ENCODE measurements at regions not wholly inside any gene's neighbourhood (a gene's known extent, or its start where the extent isn't known, plus 50 kb on each side); places are given as distances from the start of the nearest gene placed in this dataset.

DNA sequence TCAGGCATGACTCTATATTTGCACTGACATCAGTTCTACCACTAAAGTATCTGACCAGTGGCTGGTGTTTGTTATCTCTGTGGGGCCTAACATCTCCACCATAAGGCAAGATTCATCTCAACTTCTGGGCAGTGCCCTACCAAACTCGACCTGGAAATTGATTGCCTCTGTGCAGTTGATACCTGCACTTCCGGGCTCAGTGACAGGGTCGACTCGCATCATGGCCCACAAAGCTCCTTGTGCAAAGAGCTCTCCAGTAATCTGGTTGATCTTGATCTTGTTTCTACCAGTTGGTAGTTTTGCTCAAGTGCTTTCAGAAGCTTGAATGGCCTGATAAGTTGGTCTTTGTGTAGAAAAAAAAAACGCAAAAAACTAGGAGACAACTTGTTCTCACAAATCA lies 501.1 kb upstream of the JAG1 start:
- ChIA-PET CTCF (ENCODE audit: low intra/inter-chr PET ratio, low total read pairs) (no interaction called here), POLR2A (no interaction called here)
- no peak for TF ChIP-seq ZNF350 (CRISPR knock-in tag; IDR thresholded peaks at IDR 0.05; ENCODE audit: borderline replicate concordance, low read depth)
- no peak for TF ChIP-seq NFKB2 (CRISPR knock-in tag; IDR thresholded peaks at IDR 0.05; ENCODE audit: borderline replicate concordance)
- TF ChIP-seq MEF2D (CRISPR knock-in tag; IDR thresholded peaks at IDR 0.05): no peak
- no peak for TF ChIP-seq ZNF547 (CRISPR knock-in tag; IDR thresholded peaks at IDR 0.05)
- no peak for TF ChIP-seq BCL6 (CRISPR knock-in tag; IDR thresholded peaks at IDR 0.05)
- no peak overlapping the region for H2AFZ ChIP-seq (ENCODE audit: low read length)
- no peak overlapping the region for H3K4me2 ChIP-seq (ENCODE audit: low read depth, low read length)
- no peaks in the 10 kb centered on the region for H4K20me1 ChIP-seq (ENCODE audit: insufficient read depth, low read length)
- no peak overlapping the region for H3K9ac ChIP-seq (ENCODE audit: insufficient read depth, low read depth, low read length)
- ATAC-seq (no peak), DNase-seq (ENCODE audit: low spot score) (no peak), FAIRE-seq (no peak)
- no peaks in the 10 kb centered on the region for H3K27me3 ChIP-seq (ENCODE audit: control insufficient read depth in 1 of 2, insufficient read depth in 2 of 2, low read length in 2 of 2)
- no peaks in the 10 kb centered on the region for H3K9me3 ChIP-seq (ENCODE audit: low read length)
- no peaks in the 10 kb centered on the region for H3K36me3 ChIP-seq (replicated peaks in 1 of 2; ENCODE audit: control insufficient read depth in 1 of 2, insufficient read depth in 2 of 2, low read length in 2 of 2)
- H3K4me3 ChIP-seq (replicated peaks in 1 of 3; ENCODE audit: insufficient read depth in 1 of 3, low read depth in 2 of 3, low read length in 3 of 3): no peak overlapping the region
- in situ Hi-C loops (cut with HindIII; ENCODE audit: extremely low pct_ligation_motif_present, low pct_unique_long_range_greater_than_20kb): no loop called here
- no peaks in the 10 kb centered on the region for H3K79me2 ChIP-seq (ENCODE audit: insufficient read depth, low read length)
- WGBS (ENCODE audit: low lambda C conversion rate): 20% methylated on average over 5 of the region's 5 CpGs
- H3K4me1 ChIP-seq (ENCODE audit: insufficient read depth, low read length): no peaks in the 10 kb centered on the region
- no peak overlapping the region for H3K27ac ChIP-seq (ENCODE audit: extremely low read length, insufficient read depth, low read length)
- intact Hi-C loops (cut with micrococcal nuclease; ENCODE audit: unreplicated experiment): no loop called here
- no TSS peak for BruUV-seq (replicated peaks)

DNA sequence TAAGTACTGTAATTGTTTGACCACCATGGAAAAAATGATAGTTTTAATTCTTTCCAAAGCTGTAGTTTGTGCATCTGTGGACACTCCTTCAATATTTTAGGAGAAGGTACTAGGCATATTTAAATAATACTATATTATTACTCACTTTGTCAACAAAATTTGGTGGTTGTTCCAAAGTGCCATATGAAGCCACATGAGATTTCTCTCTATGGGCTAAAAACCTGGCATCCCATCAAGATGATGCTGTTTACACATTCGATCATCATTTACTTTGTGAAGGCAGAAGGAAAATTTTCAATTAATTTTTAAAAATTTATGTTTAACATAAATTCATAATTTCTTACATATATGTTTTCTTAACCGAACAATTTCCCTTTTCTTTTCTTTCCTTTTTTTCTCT lies 502.6 kb upstream of the JAG1 start:
- TF ChIP-seq ATF7-NPFF (CRISPR knock-in tag; IDR thresholded peaks at IDR 0.05; ENCODE audit: low read depth) (no peak), HNRNPH1 (optimal IDR thresholded peaks at IDR 0.05; ENCODE audit: low read depth, low read length) (no peak), MIER2 (CRISPR knock-in tag; IDR thresholded peaks at IDR 0.05) (no peak), GZF1 (CRISPR knock-in tag; IDR thresholded peaks at IDR 0.05) (no peak), RBM22 (optimal IDR thresholded peaks at IDR 0.05; ENCODE audit: low read length) (no peak), ZNF7 (CRISPR knock-in tag; IDR thresholded peaks at IDR 0.05) (no peak), STAT5B (CRISPR knock-in tag; IDR thresholded peaks at IDR 0.05) (no peak)
- TF ChIP-seq, protein P1, sequence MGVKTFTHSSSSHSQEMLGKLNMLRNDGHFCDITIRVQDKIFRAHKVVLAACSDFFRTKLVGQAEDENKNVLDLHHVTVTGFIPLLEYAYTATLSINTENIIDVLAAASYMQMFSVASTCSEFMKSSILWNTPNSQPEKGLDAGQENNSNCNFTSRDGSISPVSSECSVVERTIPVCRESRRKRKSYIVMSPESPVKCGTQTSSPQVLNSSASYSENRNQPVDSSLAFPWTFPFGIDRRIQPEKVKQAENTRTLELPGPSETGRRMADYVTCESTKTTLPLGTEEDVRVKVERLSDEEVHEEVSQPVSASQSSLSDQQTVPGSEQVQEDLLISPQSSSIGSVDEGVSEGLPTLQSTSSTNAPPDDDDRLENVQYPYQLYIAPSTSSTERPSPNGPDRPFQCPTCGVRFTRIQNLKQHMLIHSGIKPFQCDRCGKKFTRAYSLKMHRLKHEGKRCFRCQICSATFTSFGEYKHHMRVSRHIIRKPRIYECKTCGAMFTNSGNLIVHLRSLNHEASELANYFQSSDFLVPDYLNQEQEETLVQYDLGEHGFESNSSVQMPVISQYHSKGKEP (CRISPR knock-in tag; IDR thresholded peaks at IDR 0.05): no peak
- DNase-seq (ENCODE audit: low spot score) (no peak), FAIRE-seq (no peak), ATAC-seq (no peak)
- Histone ChIP-seq H3K79me2 (ENCODE audit: insufficient read depth, low read length) (no peaks in the 10 kb centered on the region), H2AFZ (ENCODE audit: low read length) (no peak overlapping the region), H3K27ac (ENCODE audit: extremely low read length, insufficient read depth, low read length) (no peak overlapping the region), H3K27me3 (ENCODE audit: control insufficient read depth in 1 of 2, insufficient read depth in 2 of 2, low read length in 2 of 2) (no peaks in the 10 kb centered on the region), H3K4me2 (ENCODE audit: low read depth, low read length) (no peak overlapping the region), H4K20me1 (ENCODE audit: insufficient read depth, low read length) (no peaks in the 10 kb centered on the region), H3K9me3 (ENCODE audit: low read length) (no peaks in the 10 kb centered on the region), H3K4me1 (ENCODE audit: insufficient read depth, low read length) (no peaks in the 10 kb centered on the region), H3K36me3 (replicated peaks in 1 of 2; ENCODE audit: control insufficient read depth in 1 of 2, insufficient read depth in 2 of 2, low read length in 2 of 2) (no peaks in the 10 kb centered on the region), H3K9ac (ENCODE audit: insufficient read depth, low read depth, low read length) (no peak overlapping the region), H3K4me3 (replicated peaks in 1 of 3; ENCODE audit: insufficient read depth in 1 of 3, low read depth in 2 of 3, low read length in 3 of 3) (no peak overlapping the region)
- in situ Hi-C loops (cut with HindIII; ENCODE audit: extremely low pct_ligation_motif_present, low pct_unique_long_range_greater_than_20kb): no loop called here
- intact Hi-C loops (cut with micrococcal nuclease; ENCODE audit: unreplicated experiment): no loop called here
- CTCF ChIA-PET (ENCODE audit: low intra/inter-chr PET ratio, low total read pairs): no interaction called here
- POLR2A ChIA-PET: no interaction called here
- WGBS (ENCODE audit: low lambda C conversion rate): under 1% methylated on average over 2 of the region's 2 CpGs
- no TSS peak for BruUV-seq (replicated peaks)
